GM18907 (cell line): ENCODE measurements at regions not wholly inside any gene's neighbourhood (a gene's known extent, or its start where the extent isn't known, plus 50 kb on each side); places are given as distances from the start of the nearest gene placed in this dataset.
"Not testable (repeated sequence)": the region's sequence is repeated elsewhere in the genome, so short reads cannot be mapped to it uniquely, and the experiment has no call there.

Experiments
- ATAC-seq: cut with Tn5 transposase; IDR thresholded peaks from one replicate; pipeline ENCODE4 v1.9.1; 2021; ENCODE audit warnings: mild to moderate bottlenecking, moderate library complexity; ENCODE audit not compliant: unreplicated experiment

DNA sequence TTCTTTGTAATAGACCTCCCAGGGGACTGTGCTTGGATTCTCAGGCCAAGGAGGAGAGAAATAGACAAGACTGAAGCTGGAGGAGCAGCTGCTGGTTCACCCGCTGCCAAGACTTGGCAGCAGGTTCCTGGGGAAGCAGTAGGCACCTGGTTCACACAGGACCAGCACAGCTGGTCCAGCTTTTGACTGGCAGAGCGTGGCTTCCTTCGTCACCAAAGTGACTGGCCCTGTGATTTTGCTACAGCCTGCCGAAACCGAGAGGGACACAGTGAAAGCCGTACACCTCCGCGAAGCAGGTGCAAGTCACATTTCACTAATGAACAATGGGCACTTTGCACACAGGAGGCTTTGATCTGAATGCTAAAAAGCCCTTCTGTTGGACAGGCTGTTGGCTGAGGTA, 199.0 kb downstream of the RNF144B start:
- no peak for ATAC-seq

DNA sequence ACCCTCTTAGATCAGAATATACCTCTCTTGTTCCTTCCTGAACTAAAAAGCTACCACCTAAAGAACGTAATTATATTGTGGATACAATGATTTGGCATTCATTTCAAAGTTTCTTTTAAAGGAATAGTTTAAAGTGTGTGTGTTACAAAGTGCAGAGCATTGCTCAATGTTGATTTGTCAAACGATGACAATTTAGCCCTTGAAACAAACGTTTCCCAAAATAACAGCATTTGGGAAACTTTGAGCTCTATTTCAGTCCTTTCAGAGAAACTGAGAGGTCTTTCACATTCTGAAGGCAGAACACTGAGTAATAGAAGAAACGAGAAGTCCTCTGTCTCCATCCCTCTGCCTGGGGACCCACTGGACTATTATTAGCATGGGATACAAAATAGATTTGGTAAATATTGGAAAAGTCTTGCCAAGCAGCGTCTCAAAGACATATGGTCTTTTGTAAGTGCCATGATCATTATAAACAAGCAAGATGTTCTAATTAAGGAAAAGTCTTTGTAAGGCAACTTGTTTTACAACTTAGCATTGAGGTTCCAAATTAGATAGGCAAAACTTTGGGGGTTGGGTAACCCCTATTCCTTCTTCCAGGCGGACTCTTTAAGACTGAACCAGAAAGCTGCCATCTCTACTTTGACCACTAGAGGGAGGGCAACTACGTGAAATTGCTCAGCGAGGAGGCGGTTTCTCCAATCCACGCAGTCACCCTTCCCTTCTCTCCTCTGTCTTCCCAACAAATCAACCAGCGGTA, 208.8 kb downstream of the RNF144B start:
- ATAC-seq: peak; percentile 87

DNA sequence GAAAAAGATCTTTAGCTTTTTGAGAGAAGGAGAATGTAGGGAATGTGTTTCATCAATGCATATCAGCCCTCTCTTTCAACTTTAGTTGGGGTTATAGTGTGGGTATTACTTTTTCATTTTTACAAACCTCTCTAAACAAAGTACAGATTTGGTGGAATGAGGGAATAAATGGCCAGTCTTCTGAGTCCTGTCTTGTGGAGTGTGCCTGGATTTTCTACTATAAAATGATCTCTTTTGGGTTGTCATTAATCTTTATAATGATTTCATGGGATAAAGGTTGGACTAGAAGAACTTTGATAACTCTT, 209.3 kb downstream of the RNF144B start:
- ATAC-seq: peak; percentile 31

DNA sequence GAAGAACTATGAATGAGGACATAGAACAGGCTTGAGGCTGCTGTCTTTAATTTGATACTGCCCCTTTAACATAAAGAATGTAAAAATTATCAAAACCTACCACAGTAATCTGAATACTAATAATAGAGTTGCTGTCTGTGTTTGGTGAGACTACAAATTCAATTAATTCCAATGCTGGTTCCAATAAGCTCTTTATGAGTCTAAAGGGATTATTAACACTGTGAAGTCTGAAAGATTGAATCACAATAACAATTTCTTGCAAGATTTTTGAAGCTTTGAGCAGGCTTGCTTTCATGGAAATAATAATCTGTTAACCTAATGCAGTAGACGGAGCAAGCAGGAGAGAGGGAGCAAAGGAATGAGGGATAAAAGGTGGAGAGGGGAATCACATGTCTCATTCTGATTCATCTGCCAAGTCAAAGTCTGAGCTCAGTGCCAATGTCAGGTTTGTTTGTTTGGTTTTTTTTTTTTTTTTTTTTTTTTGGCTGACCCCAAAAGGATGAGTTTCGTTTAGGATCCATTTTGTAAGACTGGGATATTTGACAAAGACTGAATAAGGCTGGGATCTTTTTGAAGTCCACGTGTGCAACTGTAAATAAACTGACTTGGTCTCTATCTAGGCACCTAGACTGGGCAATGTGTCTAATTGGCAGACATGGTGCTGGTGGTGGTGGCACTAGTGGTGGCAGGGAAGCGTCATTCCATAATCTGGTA, 211.6 kb downstream of the RNF144B start:
- ATAC-seq: no peak

DNA sequence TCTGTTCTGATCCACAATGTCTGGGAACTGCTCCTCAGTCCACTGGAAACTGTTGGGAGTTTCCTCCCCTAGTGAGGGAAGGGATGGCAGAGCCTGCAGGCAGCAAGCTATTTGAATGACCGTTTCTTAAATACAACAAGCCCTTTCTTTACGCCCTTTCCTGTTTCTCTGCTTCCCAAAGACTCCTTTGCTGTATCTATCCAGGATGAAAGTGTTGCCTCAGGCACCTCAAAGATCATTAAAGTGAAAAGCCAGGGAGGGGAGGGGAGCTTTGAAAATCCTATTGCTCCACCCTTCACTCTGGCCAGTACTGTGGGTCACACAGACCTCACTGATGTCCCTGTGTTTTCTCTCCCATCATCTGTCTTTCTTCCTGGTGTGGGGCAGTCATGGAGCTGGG, 213.1 kb downstream of the RNF144B start:
- ATAC-seq: no peak

DNA sequence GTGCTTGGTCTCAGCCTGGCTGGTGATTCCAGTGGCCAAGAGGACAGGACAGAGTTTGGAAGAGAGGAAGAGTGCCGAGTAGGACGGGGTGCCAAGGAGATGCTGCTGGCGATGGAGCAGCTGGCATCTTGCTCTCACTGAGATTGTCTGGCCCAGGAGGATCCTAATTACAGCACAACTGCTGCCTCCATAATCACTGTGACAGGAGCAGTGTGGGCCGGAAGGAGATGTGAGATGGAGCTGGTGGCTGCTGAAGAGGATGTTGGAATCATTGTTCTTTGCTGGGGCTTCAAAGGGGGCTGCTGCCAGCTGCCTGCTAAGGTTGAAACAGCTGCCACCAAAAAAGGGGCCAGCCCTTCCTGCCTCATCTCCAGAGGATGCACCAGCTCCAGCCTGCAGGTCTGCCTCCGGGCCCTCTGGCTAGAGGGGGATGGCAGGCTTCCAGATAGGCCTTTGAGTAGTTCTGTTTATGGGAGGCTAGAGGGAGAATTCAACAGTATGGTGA, 214.4 kb downstream of the RNF144B start:
- no peak for ATAC-seq

DNA sequence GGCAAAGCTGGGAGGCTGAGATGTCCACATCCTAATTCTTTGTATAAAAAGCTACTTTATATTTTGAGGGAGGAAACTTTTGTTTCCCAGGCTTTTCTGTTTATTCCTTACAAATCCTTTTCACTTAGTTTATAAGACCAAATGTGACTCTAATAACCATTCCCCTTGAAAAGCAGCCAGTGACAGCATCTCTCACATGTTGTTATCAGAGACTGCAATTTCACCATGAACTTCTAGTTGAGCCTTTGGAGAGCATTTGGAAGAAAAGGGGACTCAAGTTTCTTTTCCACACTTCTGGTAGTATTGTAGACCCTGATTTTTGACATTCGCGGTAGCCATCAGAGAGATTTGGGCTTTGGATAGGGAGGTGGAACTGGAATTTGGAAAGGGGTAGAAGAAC, 215.8 kb downstream of the RNF144B start:
- ATAC-seq: no peak

DNA sequence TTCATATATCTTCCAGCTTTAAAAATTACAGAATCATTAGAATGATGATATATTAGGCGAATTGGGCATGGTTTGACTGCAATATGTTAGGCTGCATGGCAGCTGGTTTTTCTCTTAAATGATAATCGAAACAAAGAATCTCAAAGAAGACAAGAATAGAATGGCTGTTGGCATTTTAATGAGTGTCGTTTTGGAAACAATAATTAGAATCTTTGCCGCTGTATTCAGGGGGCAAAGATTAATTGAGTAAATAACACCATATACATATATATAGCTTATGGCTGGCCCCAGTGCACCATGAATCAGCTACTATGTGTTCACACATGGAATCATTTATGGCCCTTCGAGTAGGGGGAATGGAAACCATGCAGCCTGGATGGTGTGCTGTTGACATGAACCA, 216.2 kb downstream of the RNF144B start:
- no peak for ATAC-seq

DNA sequence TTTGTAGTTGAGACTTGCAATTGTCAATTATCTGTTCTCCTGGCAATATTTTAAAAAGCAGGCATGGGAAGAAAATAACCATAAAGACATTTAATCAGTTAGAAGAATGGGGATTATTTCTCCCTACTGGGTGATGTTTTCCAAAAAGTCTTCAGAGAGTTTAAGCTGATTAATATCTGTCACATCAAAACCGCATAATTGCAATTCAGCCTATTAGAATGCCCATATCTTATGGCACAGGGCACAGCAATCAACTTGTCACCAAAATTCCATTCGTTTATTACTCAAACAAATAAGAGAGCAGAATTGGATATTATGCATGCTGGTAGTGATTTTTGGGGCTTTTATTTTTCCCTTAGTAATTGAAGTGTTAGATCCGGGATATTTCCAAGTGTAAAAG, 218.7 kb downstream of the RNF144B start:
- no peak for ATAC-seq

DNA sequence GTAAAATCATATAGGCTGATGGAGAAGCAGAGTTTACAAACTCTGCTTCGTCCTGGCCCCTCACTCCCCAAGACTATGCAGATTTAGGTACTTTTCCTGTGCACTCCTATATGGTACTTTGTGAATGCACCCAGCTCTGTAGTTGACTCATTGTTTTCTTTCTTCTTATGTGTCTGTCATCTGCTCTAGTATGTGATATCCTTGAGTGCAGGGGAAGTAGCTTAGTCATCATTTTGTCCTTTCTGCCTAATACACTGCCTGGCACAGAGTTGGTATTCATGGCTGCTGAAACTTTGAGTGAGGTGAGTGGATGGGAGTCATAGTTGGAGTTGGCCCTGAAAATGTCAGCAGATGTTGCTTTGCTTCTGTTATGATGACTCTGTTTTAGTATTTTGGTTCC, 222.6 kb downstream of the RNF144B start:
- no peak for ATAC-seq

DNA sequence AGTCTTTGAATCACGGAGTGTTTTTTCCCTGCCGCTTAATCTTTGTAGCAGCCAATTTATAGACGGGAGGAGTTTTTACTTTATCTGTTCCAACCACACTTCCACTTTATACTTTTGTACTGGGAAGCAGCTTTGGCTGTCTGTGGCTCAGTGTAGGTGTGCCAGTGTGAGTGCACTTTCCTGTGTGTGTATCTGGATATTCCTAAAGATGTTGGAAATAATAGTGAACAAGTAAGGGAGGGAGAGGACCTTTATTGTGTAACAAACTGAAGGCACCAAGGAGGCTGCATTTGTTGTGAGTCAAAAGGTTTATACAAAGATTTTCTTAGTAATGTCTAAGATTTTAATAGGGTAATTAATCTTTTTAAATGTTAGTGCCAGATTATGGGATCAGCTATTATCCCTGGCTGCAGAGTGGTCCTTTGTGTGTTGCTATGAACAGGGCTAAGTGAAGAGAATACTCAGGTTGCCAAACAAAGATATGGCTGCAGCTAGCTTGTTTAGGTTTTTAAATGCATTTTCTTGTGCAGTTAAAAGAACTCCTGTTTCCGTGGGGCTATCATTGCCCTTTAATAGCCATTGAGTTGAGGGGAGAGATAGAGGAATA, 226.3 kb downstream of the RNF144B start:
- no peak for ATAC-seq

DNA sequence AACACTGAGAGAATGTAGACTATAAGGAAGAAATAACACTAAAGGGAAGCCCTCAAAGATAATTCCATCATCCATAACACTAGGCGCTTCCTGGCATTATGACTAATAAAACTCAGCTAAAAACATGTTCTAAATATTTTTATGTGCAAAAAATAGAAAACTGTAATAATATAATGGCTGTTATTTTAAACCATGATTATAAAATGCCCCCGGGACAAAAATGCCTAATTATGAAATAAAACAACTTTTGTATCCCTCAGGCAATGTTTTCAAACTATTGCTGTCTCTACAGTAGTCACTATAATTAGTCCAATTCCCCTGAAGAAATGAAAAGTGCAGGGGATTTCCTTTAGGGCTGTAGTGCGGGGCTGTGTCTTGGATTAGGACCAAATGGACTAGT, 242.4 kb downstream of the RNF144B start:
- no peak for ATAC-seq

DNA sequence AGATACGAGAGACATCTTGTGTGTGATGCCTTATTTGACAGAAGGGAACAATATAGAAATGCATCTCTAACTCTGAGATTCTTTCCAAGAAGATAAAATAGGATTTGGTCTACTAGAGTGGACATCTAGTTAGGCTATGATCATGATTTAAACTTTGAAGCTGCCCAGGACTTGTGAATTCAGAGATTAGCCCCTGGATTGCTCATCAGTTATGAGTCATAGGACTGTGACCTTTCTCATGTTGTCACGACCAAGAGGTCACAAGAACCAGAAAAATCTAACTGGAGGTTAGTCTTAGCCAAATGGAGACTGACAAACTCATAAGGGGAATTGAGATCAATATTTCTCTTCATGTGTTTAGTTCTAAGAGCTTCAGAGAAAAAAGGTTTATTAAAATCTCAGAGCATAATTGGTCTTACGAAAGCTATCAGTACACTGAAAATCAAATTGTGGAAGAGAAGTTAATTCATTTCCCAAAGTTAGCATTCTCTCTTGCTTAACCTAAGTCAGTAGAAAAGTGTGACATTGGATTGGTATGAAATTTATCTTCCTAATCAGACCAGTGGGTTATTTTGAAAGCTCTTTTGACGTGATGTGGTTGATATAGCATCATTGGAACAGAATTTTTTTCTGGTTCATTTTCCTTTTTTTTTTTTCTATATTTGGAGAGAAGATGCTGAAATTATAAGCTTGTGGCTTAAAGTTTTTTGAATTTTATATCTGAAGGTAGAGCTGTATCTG, 245.7 kb downstream of the RNF144B start:
- no peak for ATAC-seq

DNA sequence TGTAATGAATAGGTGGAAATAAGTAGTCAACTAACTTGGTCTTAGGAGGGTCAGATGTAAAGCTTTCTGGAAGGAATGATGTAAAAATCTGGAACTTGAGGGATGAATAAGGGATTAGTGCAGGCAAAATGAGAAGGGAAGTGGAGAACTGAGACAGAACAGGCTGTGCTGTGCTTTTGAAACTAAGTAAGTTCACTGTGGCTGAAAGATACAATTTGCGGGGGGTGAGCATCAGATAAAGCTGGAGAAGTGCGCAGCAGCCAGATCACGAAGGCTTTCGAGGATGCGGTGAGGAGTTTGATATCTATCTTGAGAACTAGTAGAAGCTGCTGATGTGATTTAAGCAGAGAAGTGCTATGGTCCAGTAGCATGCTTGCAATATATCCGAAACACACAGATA, 247.8 kb downstream of the RNF144B start:
- no peak for ATAC-seq

DNA sequence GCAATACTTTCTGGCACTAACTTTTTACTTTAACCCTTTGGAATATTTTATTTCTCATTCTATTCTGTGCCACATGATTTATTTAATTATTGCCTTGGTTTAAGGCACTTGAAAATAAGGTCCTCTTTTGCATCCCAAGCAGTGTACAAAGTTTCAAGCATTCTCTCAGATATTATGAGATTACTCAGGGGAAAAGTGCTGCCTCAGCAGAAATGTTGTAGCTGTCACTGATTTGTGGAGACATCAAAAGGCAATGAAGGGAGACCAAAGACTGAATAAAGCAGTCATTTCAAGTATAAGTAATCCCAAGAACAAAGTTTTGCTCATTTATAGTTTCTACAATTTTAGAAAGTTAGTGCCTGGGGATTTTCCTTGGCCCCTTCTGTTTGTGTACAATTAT, 253.0 kb downstream of the RNF144B start:
- no peak for ATAC-seq

DNA sequence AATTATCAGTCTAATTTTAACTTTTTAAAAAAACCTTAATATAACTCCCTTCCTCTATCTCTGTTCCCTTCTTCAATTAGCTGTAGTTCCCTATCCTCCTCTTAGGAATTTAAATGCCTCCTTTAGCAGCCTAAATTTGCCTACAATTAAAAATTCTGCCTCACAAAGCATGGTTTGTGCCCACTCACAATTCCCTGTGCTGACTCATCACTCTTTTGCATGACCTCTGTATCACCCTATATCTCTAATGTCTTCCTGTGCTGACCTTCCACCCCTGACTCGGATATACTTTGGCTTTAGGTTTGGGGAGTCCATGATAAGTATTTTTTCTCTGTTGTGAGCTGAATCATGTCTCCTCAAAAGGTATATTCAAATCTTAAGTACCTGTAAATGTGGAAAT, 253.6 kb downstream of the RNF144B start:
- no peak for ATAC-seq

DNA sequence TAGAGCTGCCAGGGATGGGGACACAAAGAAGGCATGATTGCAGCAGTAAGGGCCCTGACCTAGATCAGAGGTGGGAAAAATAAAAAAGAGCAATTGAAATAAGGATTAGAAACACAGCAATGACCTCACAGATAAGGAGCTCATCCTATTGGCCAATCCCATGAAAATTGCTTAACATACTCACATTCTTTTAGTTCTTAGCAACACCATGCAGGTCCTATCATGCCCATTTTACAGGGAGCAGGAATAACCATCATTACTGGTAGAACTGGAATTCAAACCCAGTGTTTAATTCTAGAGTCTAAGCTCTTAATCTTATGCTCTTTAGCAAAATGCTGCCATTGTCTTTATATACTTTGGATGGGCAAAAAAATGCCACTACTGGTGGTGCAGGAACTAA, 267.7 kb downstream of the RNF144B start:
- ATAC-seq: no peak

DNA sequence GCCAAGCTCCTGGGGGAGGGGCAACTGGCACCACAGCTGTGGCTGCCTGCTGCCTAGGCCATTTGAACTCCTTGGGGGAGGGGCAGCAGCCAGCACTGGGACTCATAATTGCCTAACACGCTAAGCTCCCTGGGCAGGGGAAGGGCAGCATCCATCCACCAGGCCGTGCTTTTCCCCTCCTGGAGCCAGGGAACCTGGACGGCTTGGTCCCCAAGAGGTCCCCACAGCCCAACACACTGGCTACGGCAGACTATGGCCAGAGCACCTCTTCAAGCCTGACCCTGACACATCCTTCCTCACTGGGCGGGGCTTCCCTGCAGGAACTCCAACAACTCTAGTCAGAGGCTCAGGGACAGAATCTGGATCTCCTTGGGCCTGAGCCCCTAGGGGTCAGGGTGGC, 269.4 kb downstream of the RNF144B start:
- no peak for ATAC-seq

DNA sequence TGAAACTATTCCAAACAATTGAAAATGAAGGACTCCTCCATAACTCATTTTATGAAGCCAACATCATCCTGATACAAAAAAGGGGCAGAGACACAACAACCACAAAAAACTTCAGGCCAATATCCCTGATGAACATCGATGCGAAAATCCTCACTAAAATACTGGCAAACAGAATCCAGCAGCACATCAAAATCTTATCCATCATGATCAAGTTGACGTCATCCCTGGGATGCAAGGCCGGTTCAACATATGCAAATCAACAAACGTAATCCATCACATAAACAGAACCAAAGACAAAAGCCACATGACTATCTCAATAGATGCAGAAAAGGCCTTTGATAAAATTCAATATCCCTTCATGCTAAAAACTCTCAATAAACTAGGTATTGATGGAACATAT, 272.8 kb downstream of the RNF144B start:
- not testable (repeated sequence) for ATAC-seq

DNA sequence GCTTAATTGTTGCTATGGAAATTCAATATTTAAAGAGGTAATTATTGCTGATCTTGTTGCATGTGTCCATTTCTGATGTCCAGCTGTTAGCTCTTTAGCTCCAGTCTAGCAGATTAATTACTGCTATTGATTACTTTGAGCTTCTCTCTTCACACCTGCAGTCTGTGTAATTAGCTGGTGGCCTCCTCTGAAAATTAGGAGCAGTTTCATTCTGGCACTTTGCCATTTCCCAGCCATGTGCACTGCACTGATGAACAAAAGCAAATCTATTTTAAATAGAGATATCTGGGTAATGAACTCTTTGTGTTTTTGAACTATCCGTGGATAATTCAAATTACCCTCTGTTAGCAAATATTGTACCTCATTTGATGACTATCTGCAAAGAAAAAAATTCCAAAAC, 275.9 kb downstream of the RNF144B start:
- ATAC-seq: no peak

DNA sequence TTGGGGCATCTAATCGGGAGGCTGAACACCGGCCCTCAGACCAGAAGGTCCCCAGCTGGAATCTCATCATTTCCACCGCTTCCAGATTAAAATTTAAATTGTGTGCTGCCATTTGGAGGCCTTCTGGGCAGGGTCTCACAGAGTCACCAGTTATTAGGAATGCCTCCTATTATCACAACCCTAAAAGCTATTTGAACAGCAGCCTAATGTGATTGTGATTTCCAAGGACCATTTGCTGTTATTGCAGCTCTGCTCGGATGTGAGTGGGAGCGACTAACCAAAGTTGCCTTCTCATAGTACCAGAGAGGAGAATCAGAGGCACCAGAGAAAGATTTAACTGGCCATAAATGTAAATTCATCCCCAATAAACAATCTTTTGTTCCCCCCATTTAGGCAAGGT, 277.3 kb downstream of the RNF144B start:
- no peak for ATAC-seq

DNA sequence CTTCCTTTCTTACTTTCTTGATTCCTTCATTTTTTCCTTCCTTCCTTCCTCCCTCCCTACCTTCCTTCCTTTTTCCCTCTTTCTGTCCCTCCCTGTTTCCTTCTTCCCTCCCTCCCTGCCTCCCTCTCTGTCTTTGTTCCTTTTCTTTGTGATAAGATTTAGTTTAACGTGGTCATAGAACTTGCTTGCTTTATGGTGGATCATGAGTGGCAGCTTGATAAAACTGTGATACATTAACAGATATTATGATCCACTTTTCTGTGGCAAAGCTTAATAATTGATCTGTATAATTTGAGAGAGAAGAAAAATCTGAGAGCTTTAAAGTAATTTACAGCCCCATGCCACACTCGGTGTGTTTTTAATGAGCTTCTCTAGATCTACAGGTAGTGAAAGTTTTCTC, 280.5 kb downstream of the RNF144B start:
- ATAC-seq: no peak
